MCF 10A (cell line): ENCODE measurements at regions not wholly inside any gene's neighbourhood (a gene's known extent, or its start where the extent isn't known, plus 50 kb on each side); places are given as distances from the start of the nearest gene placed in this dataset.

ENCODE experiments used
- BruUV-seq: library from RNA; stranded (reverse); fragments of 400-500 nt; replicated peaks from 2 replicates; lab custom pipeline; 2021; lab: Mats Ljungman, UMichigan
- CTCF ChIA-PET: fragments of 300-600 bp; sonication (Branson Sonifier 250); formaldehyde crosslinking; extraction: SDS; loops from one replicate; lab custom pipeline; 2021; ENCODE audit warnings: antibody characterized with exemption, inconsistent platforms; lab: Yijun Ruan, JAX
- POLR2A ChIA-PET: fragments of 300-600, 350-650 bp; sonication (Branson Sonifier 250); formaldehyde crosslinking; extraction: SDS; loops from one replicate; lab custom pipeline; 2020; ENCODE audit warnings: antibody characterized with exemption, inconsistent platforms; lab: Yijun Ruan, JAX
- DNase-seq: peaks from one replicate; pipeline ENCODE4 v3.0.0-alpha.2; 2018; ENCODE audit not compliant: unreplicated experiment
- H3K27ac Mint-ChIP-seq: one replicate; pipeline ENCODE4 v1.8.0; 2022; ENCODE audit warnings: mild to moderate bottlenecking, low read depth, mixed read lengths; ENCODE audit not compliant: unreplicated experiment
- H3K27me3 Mint-ChIP-seq: one replicate; pipeline ENCODE4 v1.8.0; 2022; ENCODE audit warnings: mixed read lengths; ENCODE audit not compliant: insufficient read depth, unreplicated experiment
- H3K36me3 Mint-ChIP-seq: one replicate; pipeline ENCODE4 v1.8.0; 2022; ENCODE audit warnings: mild to moderate bottlenecking, moderate library complexity, mixed read lengths; ENCODE audit not compliant: insufficient read depth, unreplicated experiment
- H3K4me1 Mint-ChIP-seq: one replicate; pipeline ENCODE4 v1.8.0; 2022; ENCODE audit warnings: mixed read lengths; ENCODE audit not compliant: insufficient read depth, unreplicated experiment
- H3K4me3 Mint-ChIP-seq: one replicate; pipeline ENCODE4 v1.8.0; 2022; ENCODE audit warnings: mild to moderate bottlenecking, moderate library complexity, mixed read lengths; ENCODE audit not compliant: unreplicated experiment
- H3K9me3 Mint-ChIP-seq: one replicate; pipeline ENCODE4 v1.8.0; 2022; ENCODE audit warnings: mixed read lengths; ENCODE audit not compliant: unreplicated experiment
- intact Hi-C: fragments of 100-400 bp; cut with micrococcal nuclease; formaldehyde crosslinking; loops from 2 replicates; pipeline ENCODE4 v1.14.1; 2022
- TF ChIP-seq, protein P1 (sequence below): fragments of 200-600 bp; IDR thresholded peaks from one replicate; pipeline ENCODE4 v1.8.0; 2022; ENCODE audit warnings: antibody characterized with exemption, mild to moderate bottlenecking; ENCODE audit not compliant: unreplicated experiment

DNA sequence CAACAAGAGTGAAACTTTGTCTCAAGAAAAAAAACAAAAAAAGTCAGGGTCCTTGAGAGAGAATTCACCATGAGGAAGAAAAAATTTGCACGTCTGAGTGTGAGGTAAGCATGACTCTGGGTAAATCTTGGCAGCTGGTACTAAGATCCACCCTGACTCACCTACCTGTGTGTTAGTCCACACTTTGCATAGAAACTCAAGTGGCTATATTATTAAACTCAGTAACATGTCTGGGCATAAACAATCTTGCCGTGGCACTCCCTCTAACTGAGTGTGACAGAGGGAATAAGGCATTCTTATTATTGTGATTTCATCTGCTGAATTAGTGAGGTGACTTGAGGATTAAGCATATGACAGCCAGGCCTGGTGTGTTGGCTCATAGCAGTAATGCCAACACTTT, 259.4 kb upstream of the VLDLR start:
- Mint-ChIP-seq H3K27me3 (no peaks in the 10 kb centered on the region), H3K4me3 (no peak overlapping the region), H3K4me1 (peaks cover 7% of the 10 kb centered on the region), H3K9me3 (no peaks in the 10 kb centered on the region), H3K36me3 (peaks cover 7% of the 10 kb centered on the region), H3K27ac (peak overlapping the region; percentile 79)
- ChIA-PET CTCF (interaction anchor here (0.6 kb wide), 1 partner anchor 197 kb away, joined by 3 read pairs; no protein-coding TSS in a partner anchor), POLR2A (interaction anchor here (0.7 to 1.4 kb wide), 3 partner anchors 28 to 347 kb away, joined by 3 to 5 read pairs (median 3); partner anchors contain the start of gene SMARCA2)
- TF ChIP-seq, protein P1, sequence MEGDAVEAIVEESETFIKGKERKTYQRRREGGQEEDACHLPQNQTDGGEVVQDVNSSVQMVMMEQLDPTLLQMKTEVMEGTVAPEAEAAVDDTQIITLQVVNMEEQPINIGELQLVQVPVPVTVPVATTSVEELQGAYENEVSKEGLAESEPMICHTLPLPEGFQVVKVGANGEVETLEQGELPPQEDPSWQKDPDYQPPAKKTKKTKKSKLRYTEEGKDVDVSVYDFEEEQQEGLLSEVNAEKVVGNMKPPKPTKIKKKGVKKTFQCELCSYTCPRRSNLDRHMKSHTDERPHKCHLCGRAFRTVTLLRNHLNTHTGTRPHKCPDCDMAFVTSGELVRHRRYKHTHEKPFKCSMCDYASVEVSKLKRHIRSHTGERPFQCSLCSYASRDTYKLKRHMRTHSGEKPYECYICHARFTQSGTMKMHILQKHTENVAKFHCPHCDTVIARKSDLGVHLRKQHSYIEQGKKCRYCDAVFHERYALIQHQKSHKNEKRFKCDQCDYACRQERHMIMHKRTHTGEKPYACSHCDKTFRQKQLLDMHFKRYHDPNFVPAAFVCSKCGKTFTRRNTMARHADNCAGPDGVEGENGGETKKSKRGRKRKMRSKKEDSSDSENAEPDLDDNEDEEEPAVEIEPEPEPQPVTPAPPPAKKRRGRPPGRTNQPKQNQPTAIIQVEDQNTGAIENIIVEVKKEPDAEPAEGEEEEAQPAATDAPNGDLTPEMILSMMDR, result no peak
- peak; percentile 59 for DNase-seq
- no TSS peak for BruUV-seq
- intact Hi-C loops, result no loop called here

DNA sequence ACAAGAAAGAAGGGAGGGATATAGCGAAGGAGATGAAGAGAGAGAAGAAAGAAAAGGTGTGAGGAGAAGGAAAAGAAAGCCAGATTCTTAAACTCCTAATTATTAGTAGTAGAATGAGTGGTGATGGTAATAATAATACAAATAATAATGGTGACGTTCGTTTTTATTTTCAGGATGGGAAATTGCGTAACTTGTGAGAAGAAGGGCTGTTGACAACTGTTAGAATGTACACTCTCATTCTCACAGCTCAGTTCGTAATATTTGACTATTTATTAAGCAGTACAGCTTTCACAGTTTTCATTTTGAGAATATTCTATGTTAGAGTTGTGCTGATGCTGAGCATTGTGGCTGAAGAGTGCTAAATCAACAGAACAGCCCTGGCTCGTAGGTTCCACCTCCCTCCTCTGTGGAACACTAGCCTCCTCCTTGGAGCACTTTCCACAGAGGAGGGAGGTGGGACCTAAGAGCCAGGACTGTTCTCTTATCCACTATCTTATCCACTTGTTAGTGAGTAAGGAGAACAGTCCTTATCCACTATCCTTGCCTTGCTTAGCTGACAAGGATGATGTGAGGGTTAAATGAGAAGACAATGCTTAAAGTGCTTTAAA, 258.3 kb upstream of the VLDLR start:
- no peaks in the 10 kb centered on the region for H3K9me3 Mint-ChIP-seq
- CTCF ChIA-PET, result interaction anchor here (0.5 to 0.7 kb wide), 2 partner anchors 8 to 242 kb away, joined by 3 read pairs; no protein-coding TSS in a partner anchor
- intact Hi-C loops, result no loop called here
- no peak for DNase-seq
- peaks cover 7% of the 10 kb centered on the region for H3K36me3 Mint-ChIP-seq
- POLR2A ChIA-PET, result interaction anchor here (0.7 to 1.4 kb wide), 3 partner anchors 22 to 348 kb away, joined by 3 to 5 read pairs (median 3); partner anchors contain the start of gene SMARCA2
- no TSS peak for BruUV-seq
- H3K4me3 Mint-ChIP-seq, result no peak overlapping the region
- H3K4me1 Mint-ChIP-seq, result peaks cover 7% of the 10 kb centered on the region
- TF ChIP-seq, protein P1, result no peak
- no peaks in the 10 kb centered on the region for H3K27me3 Mint-ChIP-seq
- H3K27ac Mint-ChIP-seq, result peak overlapping the region; percentile 79

DNA sequence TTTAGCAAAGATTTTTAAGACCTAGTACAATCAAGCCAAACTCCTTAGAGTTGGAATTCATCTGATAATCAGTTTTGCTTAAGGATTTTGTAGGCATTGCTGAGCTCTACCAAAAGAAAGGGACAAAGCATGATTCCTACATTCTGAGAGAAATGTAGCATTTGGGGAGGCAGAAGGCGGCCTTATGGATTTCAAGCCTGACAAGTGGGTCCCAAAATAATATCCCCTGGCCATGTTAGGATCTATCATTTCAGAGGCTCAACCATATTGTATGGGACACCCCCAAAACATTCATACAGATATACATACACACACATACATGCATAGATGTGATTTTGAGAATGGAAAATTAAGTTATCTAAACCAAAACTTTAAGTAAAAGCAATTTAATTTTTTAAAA, 257.8 kb upstream of the VLDLR start:
- TF ChIP-seq, protein P1, result no peak
- H3K27me3 Mint-ChIP-seq, result no peaks in the 10 kb centered on the region
- H3K9me3 Mint-ChIP-seq, result no peaks in the 10 kb centered on the region
- peaks cover 7% of the 10 kb centered on the region for H3K36me3 Mint-ChIP-seq
- no peak overlapping the region for H3K27ac Mint-ChIP-seq
- intact Hi-C loops, result no loop called here
- ChIA-PET CTCF (interaction anchor here (0.5 kb wide), 1 partner anchor 8 kb away, joined by 3 read pairs; no protein-coding TSS in a partner anchor), POLR2A (interaction anchor here (1.4 kb wide), 1 partner anchor 349 kb away, joined by 5 read pairs; the partner anchor contains the start of gene SMARCA2)
- peaks cover 7% of the 10 kb centered on the region for H3K4me1 Mint-ChIP-seq
- DNase-seq, result no peak
- H3K4me3 Mint-ChIP-seq, result no peak overlapping the region
- BruUV-seq, result no TSS peak

DNA sequence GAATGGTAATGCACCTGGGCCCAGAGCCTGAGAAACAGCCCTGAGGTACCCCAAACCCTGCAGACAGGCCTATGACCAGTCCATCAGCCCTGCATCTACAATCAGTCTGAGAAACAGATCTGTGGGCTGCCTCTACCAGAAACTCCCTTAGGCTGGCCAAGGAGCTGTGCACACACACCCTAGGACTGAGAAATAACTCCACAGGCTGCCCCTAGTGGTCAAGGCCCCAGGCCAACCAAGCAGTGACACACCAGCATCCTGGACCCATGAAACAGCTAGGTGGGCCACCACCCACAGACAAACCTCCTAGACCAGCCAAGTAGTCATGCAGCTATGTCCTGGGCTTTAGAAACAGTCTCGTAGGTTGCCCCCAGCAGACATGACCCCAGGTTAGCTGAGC, 253.6 kb upstream of the VLDLR start:
- H3K4me1 Mint-ChIP-seq, result no peaks in the 10 kb centered on the region
- no TSS peak for BruUV-seq
- ChIA-PET POLR2A (no interaction called here), CTCF (no interaction called here)
- peaks cover 3% of the 10 kb centered on the region for H3K36me3 Mint-ChIP-seq
- H3K4me3 Mint-ChIP-seq, result no peak overlapping the region
- peak; percentile 10 for DNase-seq
- intact Hi-C loops, result no loop called here
- no peaks in the 10 kb centered on the region for H3K27me3 Mint-ChIP-seq
- no peaks in the 10 kb centered on the region for H3K9me3 Mint-ChIP-seq
- no peak overlapping the region for H3K27ac Mint-ChIP-seq
- TF ChIP-seq, protein P1, result no peak
